ENCODE measurements at regions not wholly inside any gene's neighbourhood (a gene's known extent, or its start where the extent isn't known, plus 50 kb on each side); places are given as distances from the start of the nearest gene placed in this dataset.
A peak's percentile ranks its signal among the peaks of the same experiment; 100 is the strongest.
"Not testable (repeated sequence)": the region's sequence is repeated elsewhere in the genome, so short reads cannot be mapped to it uniquely, and the experiment has no call there.

DNA sequence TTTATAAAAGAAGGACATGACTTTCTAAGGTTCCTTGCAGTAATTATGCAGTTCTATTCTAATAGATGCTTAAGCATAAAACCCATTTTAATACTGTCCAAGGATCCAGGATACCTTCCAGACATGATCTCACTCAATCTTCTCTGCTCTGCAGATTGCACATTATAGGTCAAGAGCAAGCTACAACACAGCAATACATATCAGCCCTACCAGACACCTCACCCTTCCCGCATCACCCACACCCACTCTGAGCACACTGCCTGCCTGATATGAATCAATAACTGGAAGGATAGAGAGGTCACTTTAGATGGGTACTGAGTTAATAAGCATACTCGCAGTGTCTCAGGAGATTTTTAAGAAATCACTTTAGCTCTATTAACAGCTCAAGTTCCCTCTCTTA lies 166.5 kb upstream of the NBPF9 start:
- POLR2A ChIA-PET; H3K4me3 ChIP-seq (ENCODE audit: low read depth, low read length); DNase-seq (ENCODE audit: low read depth); H3K27me3 ChIP-seq (ENCODE audit: control insufficient read depth, insufficient read depth, low read length); CTCF ChIA-PET; H3K36me3 ChIP-seq (ENCODE audit: control insufficient read depth, insufficient read depth, low read length): not testable (repeated sequence)

DNA sequence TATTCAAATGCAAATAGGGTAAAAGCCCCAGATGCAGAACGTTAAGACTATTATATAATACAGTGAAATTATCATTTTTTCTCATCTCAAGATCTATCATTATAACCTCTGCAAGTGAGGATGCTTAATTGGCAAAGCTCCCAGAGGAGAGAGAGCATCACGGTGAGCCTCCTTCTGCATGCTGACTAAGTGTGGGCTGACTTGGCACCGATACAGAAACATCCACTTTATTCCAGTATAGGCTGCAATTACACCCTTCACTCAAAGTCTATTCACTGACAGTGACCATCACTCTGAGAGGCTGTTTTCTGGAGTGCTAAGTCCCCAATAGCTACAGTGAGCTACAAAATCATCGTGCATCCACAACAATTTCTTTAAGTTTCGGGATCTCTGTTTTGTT lies 171.1 kb upstream of the NBPF9 start:
- H3K36me3 ChIP-seq (ENCODE audit: control insufficient read depth, insufficient read depth, low read length); H3K27me3 ChIP-seq (ENCODE audit: control insufficient read depth, insufficient read depth, low read length); POLR2A ChIA-PET; DNase-seq (ENCODE audit: low read depth); CTCF ChIA-PET; H3K4me3 ChIP-seq (ENCODE audit: low read depth, low read length): not testable (repeated sequence)

DNA sequence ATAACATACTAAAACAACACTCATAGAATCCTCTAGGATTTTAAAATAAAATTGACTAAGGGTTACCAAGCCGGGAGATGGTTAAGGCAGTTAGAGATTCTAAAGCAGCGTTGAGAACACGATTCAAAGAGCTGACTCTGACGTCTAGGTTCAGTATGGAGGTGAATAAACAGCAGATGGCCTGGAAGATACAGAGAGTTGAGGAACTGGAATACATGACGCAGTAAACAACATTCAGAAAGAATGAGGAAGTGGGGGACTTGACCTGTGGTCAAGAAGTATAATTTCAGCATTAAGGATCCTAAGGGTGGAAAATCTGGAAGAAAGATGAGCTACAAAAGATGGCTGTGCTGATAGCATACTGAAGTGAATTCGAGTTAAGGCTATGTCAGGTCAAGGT lies 172.5 kb upstream of the NBPF9 start:
- H3K4me3 ChIP-seq (ENCODE audit: low read depth, low read length); DNase-seq (ENCODE audit: low read depth); POLR2A ChIA-PET; CTCF ChIA-PET; H3K27me3 ChIP-seq (ENCODE audit: control insufficient read depth, insufficient read depth, low read length); H3K36me3 ChIP-seq (ENCODE audit: control insufficient read depth, insufficient read depth, low read length): not testable (repeated sequence)

DNA sequence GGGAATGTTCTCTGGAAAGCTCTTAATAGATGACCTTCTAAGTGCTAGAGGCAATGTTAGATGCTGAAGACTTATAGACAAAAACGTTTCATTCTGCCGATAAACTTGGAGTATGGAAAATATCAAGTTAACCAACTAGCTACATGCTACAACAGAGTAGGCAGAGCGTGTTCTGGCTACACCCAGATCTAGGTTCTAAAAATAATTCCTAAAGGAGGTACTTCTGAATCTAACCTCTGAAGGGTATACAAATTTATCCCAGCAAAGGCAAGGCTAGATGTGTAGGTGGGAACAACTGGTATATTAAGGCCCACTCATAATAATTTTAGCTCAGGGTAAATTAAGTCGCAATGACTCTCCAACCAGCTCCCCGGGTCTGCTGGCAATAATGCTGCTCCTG lies 173.1 kb upstream of the NBPF9 start:
- POLR2A ChIA-PET; H3K4me3 ChIP-seq (ENCODE audit: low read depth, low read length): not testable (repeated sequence)

DNA sequence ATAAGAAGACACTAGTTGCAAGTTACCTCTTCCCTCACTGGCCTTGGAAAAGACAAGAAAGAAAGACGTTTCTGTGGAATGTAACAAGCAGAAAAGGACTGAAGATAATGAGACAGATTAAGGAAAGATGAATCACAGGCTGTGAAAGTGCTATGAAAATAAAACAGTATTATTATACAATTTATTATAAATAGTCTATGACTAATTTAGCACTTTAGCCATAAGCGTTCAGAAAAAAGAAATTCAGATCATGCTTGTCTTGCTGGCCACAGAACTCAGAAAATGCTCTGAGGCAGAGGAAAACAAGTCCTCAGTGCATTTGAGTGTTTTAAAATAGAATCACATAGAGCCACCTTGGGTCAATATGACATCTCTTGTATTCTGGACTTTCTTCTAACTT lies 174.8 kb upstream of the NBPF9 start:
- CTCF ChIA-PET, POLR2A ChIA-PET: not testable (repeated sequence)

More for the DNA sequence above, 173.1 kb upstream of the NBPF9 start:
- H3K27me3 ChIP-seq (ENCODE audit: control insufficient read depth, insufficient read depth, low read length); DNase-seq (ENCODE audit: low read depth); CTCF ChIA-PET; H3K36me3 ChIP-seq (ENCODE audit: control insufficient read depth, insufficient read depth, low read length): not testable (repeated sequence)

DNA sequence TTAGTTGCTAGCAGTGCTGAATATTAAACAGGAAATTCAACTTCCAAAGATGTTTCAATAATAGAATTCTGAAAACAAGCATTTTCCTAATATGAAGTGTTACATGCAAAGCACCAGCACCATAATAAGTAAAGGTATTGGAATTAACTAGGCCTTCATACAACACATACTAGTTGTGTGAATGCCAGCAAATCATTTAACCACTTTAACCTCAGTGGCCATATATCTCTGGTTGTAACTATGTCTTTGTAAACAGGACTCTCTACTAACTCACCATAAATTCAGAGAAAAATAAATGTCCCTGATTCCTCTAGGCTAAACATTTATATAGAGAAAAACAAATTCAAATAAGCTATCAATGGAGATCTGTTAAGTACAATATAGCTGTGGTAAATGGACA lies 175.7 kb upstream of the NBPF9 start:
- H3K27me3 ChIP-seq (ENCODE audit: control insufficient read depth, insufficient read depth, low read length); POLR2A ChIA-PET; CTCF ChIA-PET; DNase-seq (ENCODE audit: low read depth); H3K36me3 ChIP-seq (ENCODE audit: control insufficient read depth, insufficient read depth, low read length); H3K4me3 ChIP-seq (ENCODE audit: low read depth, low read length): not testable (repeated sequence)

More for the DNA sequence above, 174.8 kb upstream of the NBPF9 start:
- not testable (repeated sequence) for H3K36me3 ChIP-seq (ENCODE audit: control insufficient read depth, insufficient read depth, low read length); H3K4me3 ChIP-seq (ENCODE audit: low read depth, low read length); DNase-seq (ENCODE audit: low read depth); H3K27me3 ChIP-seq (ENCODE audit: control insufficient read depth, insufficient read depth, low read length)

DNA sequence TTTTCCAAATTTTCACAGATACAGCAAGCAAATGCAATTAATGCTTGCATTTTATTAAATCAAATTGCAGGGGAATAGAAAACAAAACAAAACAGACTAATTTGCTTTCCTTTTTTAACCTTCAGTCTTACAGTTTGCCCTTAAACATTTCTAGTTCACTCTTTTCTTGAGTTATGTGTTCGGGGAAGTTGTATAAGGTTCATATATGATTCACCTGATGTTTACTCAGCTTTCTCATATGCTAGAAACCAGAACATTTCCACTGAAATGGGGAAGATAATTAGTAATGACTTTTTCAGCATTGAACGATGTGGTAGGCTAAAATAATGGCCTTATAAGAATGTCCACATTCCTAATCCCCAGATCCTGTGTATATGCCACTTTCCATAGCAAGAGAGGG lies 176.2 kb upstream of the NBPF9 start:
- POLR2A ChIA-PET; CTCF ChIA-PET; H3K27me3 ChIP-seq (ENCODE audit: control insufficient read depth, insufficient read depth, low read length); H3K36me3 ChIP-seq (ENCODE audit: control insufficient read depth, insufficient read depth, low read length); H3K4me3 ChIP-seq (ENCODE audit: low read depth, low read length); DNase-seq (ENCODE audit: low read depth): not testable (repeated sequence)

DNA sequence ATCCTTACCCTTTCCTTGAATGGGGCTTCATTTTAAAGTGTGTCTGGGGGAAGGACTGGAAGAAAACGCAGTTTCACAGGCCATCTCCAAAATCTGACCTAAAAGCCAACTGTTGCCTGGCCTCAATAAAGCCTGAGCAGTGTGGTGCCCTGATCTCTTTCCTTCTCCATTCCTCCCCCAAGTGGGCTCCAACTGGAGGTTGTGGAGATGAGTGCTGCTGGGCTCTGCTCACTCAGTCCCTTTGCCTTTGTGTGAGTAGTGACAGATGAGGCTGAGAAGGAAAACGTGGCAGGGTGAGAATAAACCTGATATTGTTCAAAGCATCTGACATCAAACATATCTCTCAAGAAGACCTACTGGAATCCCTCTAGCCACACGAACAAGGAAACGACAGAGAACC lies 181.4 kb upstream of the NBPF9 start:
- DNase-seq (ENCODE audit: low read depth); H3K4me3 ChIP-seq (ENCODE audit: low read depth, low read length); H3K36me3 ChIP-seq (ENCODE audit: control insufficient read depth, insufficient read depth, low read length); POLR2A ChIA-PET; H3K27me3 ChIP-seq (ENCODE audit: control insufficient read depth, insufficient read depth, low read length); CTCF ChIA-PET: not testable (repeated sequence)

DNA sequence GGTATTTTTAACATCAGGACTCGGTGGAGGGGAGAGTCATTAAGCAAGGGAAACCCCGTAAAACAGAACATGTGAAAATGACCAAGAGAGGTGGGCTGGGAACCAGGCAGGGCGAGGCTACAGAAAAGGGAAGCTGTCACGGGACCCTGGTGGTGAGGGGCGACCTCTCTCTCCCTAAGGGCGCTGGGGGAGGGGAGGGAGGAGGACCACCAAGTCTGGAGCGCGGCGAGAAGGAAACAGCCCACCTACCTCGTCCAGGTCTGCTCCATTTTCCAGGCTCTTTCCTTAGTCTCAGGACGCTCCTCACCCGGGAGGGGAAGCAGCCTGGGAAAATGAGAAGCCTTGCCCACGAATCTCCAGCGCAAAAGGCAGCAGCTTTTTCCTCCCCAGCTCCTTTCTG lies 181.9 kb upstream of the NBPF9 start:
- H3K27me3 ChIP-seq (ENCODE audit: control insufficient read depth, insufficient read depth, low read length); DNase-seq (ENCODE audit: low read depth); H3K4me3 ChIP-seq (ENCODE audit: low read depth, low read length); H3K36me3 ChIP-seq (ENCODE audit: control insufficient read depth, insufficient read depth, low read length); CTCF ChIA-PET; POLR2A ChIA-PET: not testable (repeated sequence)

DNA sequence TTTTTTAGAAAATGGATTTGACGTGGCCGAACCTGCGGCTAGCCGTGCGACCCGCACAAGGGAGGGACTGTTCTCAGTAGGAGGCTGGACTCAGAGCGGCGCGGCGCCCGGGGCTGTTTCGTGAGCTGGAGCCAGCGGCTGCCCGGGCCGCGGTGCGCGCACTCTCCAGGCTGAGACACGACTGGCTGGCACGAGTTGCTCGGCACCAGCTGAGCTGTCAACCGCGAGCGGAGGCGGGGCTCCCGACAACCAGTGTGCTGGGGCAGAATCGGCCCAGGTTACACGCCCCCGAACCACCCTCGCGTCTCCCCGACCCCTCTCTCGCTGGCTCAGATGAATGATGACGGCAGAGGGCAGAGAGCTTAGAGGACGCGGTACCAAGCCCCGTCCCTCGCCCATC lies 182.3 kb upstream of the NBPF9 start:
- POLR2A ChIA-PET; DNase-seq (ENCODE audit: low read depth); CTCF ChIA-PET; H3K36me3 ChIP-seq (ENCODE audit: control insufficient read depth, insufficient read depth, low read length); H3K27me3 ChIP-seq (ENCODE audit: control insufficient read depth, insufficient read depth, low read length): not testable (repeated sequence)
- peak overlapping the region; percentile 24 for H3K4me3 ChIP-seq (ENCODE audit: low read depth, low read length)

DNA sequence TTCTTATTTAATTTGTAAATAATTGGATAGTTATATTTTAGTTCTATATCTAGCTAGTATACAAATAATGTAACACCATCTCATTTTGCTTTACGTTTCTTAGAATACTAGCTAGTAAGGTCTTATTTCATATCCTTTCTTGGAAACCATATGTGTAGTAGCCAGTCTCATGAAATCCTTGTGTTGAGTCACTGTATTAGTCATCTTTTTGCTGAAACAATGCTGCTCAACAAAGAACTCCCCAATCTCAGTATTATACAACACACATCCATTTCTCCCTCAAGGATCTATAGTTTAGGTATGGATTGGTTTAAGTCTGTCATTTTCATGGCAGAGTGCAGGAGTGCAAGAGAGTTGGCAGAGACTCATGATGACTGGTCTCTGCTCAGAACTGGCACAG lies 185.2 kb upstream of the NBPF9 start:
- DNase-seq (ENCODE audit: low read depth); POLR2A ChIA-PET; H3K36me3 ChIP-seq (ENCODE audit: control insufficient read depth, insufficient read depth, low read length); H3K27me3 ChIP-seq (ENCODE audit: control insufficient read depth, insufficient read depth, low read length); H3K4me3 ChIP-seq (ENCODE audit: low read depth, low read length); CTCF ChIA-PET: not testable (repeated sequence)

DNA sequence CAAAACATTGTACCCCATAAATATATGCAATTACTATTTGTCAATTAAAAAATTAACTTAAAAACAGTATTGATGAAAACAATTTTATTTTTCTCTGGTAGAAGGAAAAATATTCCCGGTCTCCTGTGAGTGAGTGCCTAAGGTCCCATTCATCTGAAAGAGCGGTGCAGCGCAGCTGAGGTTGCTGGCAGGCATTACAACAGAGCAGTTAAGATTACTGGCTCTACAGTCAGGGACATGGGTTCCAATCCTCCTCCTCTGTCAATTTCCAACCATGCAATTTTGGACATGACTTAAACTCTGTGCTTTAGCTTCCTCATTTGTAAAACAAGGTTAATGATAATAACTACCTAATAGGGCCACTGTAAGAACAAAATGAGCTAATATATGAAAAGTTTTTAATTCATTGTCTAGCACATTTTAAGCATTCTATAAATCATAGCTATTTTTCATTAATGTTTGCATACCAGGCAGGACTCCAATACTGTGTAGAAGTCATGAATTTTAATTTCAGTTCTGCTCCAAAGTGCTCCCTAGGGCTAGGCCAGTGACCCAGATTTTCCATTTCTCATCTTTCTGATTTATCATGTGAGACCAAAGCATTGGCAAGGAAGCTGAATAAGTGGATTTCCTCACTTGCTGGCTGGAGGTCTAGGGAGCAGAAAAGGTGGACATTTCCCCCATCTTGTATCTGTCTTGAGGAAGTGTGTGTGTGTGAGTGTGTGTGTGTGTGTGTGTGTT lies 174.2 kb upstream of the NBPF19 start:
- H3K4me3 ChIP-seq (ENCODE audit: low read depth, low read length); H3K27me3 ChIP-seq (ENCODE audit: control insufficient read depth, insufficient read depth, low read length); CTCF ChIA-PET; DNase-seq (ENCODE audit: low read depth); POLR2A ChIA-PET; H3K36me3 ChIP-seq (ENCODE audit: control insufficient read depth, insufficient read depth, low read length): not testable (repeated sequence)

DNA sequence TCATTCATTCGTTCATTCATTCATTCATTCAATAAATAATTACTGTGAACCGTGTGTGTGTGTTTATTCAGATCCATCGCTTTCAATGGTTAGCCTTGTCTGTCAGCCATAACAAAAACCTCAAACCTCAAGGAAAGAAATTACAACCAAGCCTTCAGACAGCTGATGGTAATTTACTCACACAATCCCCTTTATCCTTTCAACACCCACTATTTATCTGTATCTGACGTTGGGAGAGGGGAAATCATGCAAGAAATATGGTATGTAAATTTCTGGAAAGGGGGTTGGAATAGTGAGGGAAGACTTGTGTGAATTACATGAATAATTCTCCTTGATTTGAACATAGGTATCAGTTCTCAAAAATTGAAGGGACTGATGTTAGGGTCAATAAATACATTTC lies 173.6 kb upstream of the NBPF19 start:
- H3K4me3 ChIP-seq (ENCODE audit: low read depth, low read length); H3K36me3 ChIP-seq (ENCODE audit: control insufficient read depth, insufficient read depth, low read length); H3K27me3 ChIP-seq (ENCODE audit: control insufficient read depth, insufficient read depth, low read length); DNase-seq (ENCODE audit: low read depth); POLR2A ChIA-PET; CTCF ChIA-PET: not testable (repeated sequence)

DNA sequence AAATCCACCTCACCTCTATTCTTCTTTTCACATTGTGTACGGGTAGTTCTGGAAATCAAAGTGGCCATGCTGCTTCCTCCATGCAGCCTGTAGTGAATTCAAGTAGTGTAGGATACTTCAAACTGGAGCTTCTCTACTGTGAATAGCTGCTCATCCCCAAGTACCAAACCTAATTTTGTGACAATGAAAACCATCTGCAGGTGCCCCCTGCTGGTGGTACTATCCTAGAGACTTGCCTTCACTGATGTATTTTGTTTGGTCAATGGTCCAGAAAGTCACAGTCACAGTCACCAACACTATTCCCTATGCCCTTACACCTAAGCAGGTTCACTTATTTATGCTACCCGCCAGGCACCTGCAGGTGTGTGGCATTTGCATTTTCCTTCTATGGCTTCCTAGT lies 170.0 kb upstream of the NBPF19 start:
- DNase-seq (ENCODE audit: low read depth); POLR2A ChIA-PET; H3K4me3 ChIP-seq (ENCODE audit: low read depth, low read length); CTCF ChIA-PET; H3K36me3 ChIP-seq (ENCODE audit: control insufficient read depth, insufficient read depth, low read length); H3K27me3 ChIP-seq (ENCODE audit: control insufficient read depth, insufficient read depth, low read length): not testable (repeated sequence)

All from BJ (cell line).